ENCODE measurements at regions not wholly inside any gene's neighbourhood (a gene's known extent, or its start where the extent isn't known, plus 50 kb on each side); places are given as distances from the start of the nearest gene placed in this dataset.
"Not testable (repeated sequence)": the region's sequence is repeated elsewhere in the genome, so short reads cannot be mapped to it uniquely, and the experiment has no call there.

DNA sequence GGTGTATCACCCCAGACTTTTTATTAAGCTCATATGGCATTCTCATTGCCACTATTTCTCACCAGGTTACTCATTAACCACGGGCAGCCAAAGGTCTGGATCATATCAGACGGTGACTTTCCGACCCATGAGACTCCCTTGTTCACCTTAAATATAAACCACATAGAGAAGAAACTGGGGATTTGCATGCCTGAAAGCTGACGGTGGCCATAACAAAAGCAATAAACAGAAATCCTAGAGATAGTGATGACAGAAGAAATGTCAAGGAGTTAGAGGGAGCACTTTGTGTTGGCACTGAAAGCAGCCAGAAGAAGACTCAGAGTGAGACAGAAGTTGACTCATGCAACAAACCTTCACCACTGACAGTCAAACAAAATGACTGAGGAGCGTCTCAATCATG is 402.4 kb upstream of the SPATA31A3 start:
- TF ChIP-seq EZH2 (IDR thresholded peaks at IDR 0.05; ENCODE audit: borderline replicate concordance): not testable (repeated sequence)
- TF ChIP-seq, protein P1, sequence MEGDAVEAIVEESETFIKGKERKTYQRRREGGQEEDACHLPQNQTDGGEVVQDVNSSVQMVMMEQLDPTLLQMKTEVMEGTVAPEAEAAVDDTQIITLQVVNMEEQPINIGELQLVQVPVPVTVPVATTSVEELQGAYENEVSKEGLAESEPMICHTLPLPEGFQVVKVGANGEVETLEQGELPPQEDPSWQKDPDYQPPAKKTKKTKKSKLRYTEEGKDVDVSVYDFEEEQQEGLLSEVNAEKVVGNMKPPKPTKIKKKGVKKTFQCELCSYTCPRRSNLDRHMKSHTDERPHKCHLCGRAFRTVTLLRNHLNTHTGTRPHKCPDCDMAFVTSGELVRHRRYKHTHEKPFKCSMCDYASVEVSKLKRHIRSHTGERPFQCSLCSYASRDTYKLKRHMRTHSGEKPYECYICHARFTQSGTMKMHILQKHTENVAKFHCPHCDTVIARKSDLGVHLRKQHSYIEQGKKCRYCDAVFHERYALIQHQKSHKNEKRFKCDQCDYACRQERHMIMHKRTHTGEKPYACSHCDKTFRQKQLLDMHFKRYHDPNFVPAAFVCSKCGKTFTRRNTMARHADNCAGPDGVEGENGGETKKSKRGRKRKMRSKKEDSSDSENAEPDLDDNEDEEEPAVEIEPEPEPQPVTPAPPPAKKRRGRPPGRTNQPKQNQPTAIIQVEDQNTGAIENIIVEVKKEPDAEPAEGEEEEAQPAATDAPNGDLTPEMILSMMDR (IDR thresholded peaks at IDR 0.05; ENCODE audit: poor library complexity): not testable (repeated sequence)
